SKM-1 treated with dmso at 0.1 percent for 144 hours (cell line): ENCODE measurements at regions not wholly inside any gene's neighbourhood (a gene's known extent, or its start where the extent isn't known, plus 50 kb on each side); places are given as distances from the start of the nearest gene placed in this dataset.

Experiments
- DNase-seq: peaks from one replicate; lab custom pipeline; 2025; ENCODE audit not compliant: unreplicated experiment; lab: John Stamatoyannopoulos, UW

- DNase-seq, result no peak
Measured at GRCh38 chr14:98694541-98694940, 577.5 kb downstream of the BCL11B start.

GRCh38 chr14:98695809-98696208 lies 576.2 kb downstream of the BCL11B start:
- no peak for DNase-seq

GRCh38 chr14:98698341-98698740 lies 573.7 kb downstream of the BCL11B start:
- DNase-seq, result no peak

GRCh38 chr14:98700748-98701147 lies 571.2 kb downstream of the BCL11B start:
- DNase-seq, result no peak

GRCh38 chr14:98701377-98701776 lies 570.6 kb downstream of the BCL11B start:
- DNase-seq, result no peak

- no peak for DNase-seq
Measured at GRCh38 chr14:98704441-98704840, 567.6 kb downstream of the BCL11B start.

GRCh38 chr14:98705871-98706300 lies 566.1 kb downstream of the BCL11B start:
- DNase-seq, result no peak

- DNase-seq, result no peak
Measured at GRCh38 chr14:98707522-98707921, 564.5 kb downstream of the BCL11B start.

- DNase-seq, result no peak
Measured at GRCh38 chr14:98708555-98708954, 563.4 kb downstream of the BCL11B start.

- no peak for DNase-seq
Measured at GRCh38 chr14:98711453-98711852, 560.5 kb downstream of the BCL11B start.

GRCh38 chr14:98714626-98715425 lies 557.2 kb downstream of the BCL11B start:
- no peak for DNase-seq

GRCh38 chr14:98716133-98716532 lies 555.9 kb downstream of the BCL11B start:
- no peak for DNase-seq

GRCh38 chr14:98721061-98721460 lies 550.9 kb downstream of the BCL11B start:
- DNase-seq, result no peak

GRCh38 chr14:98724734-98725133 lies 547.3 kb downstream of the BCL11B start:
- no peak for DNase-seq

- DNase-seq, result no peak
Measured at GRCh38 chr14:98725191-98725590, 546.8 kb downstream of the BCL11B start.

GRCh38 chr14:98725676-98726075 lies 546.3 kb downstream of the BCL11B start:
- DNase-seq, result no peak

GRCh38 chr14:98726585-98727405 lies 545.2 kb downstream of the BCL11B start:
- DNase-seq, result no peak

GRCh38 chr14:98728024-98728423 lies 544.0 kb downstream of the BCL11B start:
- no peak for DNase-seq

GRCh38 chr14:98728836-98729235 lies 543.2 kb downstream of the BCL11B start:
- DNase-seq, result no peak

GRCh38 chr14:98731286-98731685 lies 540.7 kb downstream of the BCL11B start:
- DNase-seq, result no peak

- no peak for DNase-seq
Measured at GRCh38 chr14:98731701-98732100, 540.3 kb downstream of the BCL11B start.

- DNase-seq, result no peak
Measured at GRCh38 chr14:98733536-98733935, 538.5 kb downstream of the BCL11B start.
